BE2C (cell line): ENCODE measurements at regions not wholly inside any gene's neighbourhood (a gene's known extent, or its start where the extent isn't known, plus 50 kb on each side); places are given as distances from the start of the nearest gene placed in this dataset.

Experiments used
- DNase-seq: peaks from one replicate; pipeline ENCODE4 v3.0.0-alpha.2; 2020
- H3K27me3 ChIP-seq: fragments of 250-450 bp; sonication (Bioruptor Pico); 2 replicates; pipeline ENCODE4 v1.5.1; 2020; ENCODE audit warnings: mild to moderate bottlenecking
- H3K36me3 ChIP-seq: fragments of 250-450 bp; sonication (Bioruptor Pico); 2 replicates; pipeline ENCODE4 v1.5.1; 2020; ENCODE audit warnings: mild to moderate bottlenecking
- H3K4me1 ChIP-seq: fragments of 250-450 bp; sonication (Bioruptor Pico); 2 replicates; pipeline ENCODE4 v1.5.1; 2020
- H3K4me3 ChIP-seq: 2 replicates; pipeline ENCODE4 v1.5.1; 2011; ENCODE audit warnings: low read depth, low read length
- H3K9me3 ChIP-seq: fragments of 250-450 bp; sonication (Bioruptor Pico); 2 replicates; pipeline ENCODE4 v1.5.1; 2020
- TF ChIP-seq, protein P1 (sequence below): IDR thresholded peaks from 2 replicates; pipeline ENCODE4 v1.5.1; 2012; ENCODE audit warnings: mild to moderate bottlenecking, low read depth, low read length

DNA sequence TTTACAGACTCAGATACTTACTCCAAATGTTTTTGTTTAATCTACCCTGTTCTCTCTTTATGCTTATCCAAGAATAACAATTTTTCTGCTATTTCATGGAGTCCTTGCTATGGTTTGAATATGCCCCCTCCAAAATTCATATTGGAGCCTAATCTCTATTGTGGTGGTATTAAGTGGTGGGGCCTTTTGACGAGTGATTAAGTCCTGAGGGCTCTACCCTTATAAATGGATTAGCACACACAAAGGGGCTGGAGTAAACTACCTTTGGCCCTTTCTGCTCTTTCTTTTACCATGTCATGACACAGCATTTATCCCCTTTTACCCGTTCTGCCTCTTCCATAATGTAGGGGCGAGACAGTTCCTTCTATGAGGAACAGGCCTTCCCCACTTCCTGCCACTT is 285.5 kb downstream of the GASK1B start:
- Histone ChIP-seq H3K36me3 (no peaks in the 10 kb centered on the region), H3K4me1 (no peaks in the 10 kb centered on the region; the same call in 1 of the 2 replicates), H3K9me3 (no peaks in the 10 kb centered on the region), H3K4me3 (no peak overlapping the region), H3K27me3 (no peaks in the 10 kb centered on the region)
- TF ChIP-seq, protein P1, sequence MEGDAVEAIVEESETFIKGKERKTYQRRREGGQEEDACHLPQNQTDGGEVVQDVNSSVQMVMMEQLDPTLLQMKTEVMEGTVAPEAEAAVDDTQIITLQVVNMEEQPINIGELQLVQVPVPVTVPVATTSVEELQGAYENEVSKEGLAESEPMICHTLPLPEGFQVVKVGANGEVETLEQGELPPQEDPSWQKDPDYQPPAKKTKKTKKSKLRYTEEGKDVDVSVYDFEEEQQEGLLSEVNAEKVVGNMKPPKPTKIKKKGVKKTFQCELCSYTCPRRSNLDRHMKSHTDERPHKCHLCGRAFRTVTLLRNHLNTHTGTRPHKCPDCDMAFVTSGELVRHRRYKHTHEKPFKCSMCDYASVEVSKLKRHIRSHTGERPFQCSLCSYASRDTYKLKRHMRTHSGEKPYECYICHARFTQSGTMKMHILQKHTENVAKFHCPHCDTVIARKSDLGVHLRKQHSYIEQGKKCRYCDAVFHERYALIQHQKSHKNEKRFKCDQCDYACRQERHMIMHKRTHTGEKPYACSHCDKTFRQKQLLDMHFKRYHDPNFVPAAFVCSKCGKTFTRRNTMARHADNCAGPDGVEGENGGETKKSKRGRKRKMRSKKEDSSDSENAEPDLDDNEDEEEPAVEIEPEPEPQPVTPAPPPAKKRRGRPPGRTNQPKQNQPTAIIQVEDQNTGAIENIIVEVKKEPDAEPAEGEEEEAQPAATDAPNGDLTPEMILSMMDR, result no peak
- no peak for DNase-seq

DNA sequence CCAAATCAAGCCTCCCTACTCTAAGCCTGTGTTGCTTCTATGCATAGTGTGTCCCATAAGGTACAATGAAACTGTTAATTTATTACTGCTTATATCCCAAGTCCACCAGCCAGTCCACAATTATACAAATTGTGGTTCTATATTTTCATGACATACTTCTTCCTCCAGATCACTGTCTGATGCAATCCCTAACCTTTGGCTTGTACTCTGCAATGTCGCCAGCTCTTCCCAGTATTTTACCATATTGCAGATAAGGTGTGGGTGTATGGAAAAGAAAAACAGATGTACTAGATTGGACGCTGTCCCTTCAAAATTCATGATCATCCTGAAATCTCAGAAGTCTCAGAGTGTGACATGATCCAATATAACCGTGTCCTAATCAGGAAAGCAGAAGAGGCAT is 286.2 kb downstream of the GASK1B start:
- Histone ChIP-seq H3K27me3 (no peaks in the 10 kb centered on the region), H3K36me3 (no peaks in the 10 kb centered on the region), H3K4me1 (no peaks in the 10 kb centered on the region; the same call in 1 of the 2 replicates), H3K9me3 (no peaks in the 10 kb centered on the region), H3K4me3 (no peak overlapping the region)
- DNase-seq, result no peak
- TF ChIP-seq, protein P1, result no peak

DNA sequence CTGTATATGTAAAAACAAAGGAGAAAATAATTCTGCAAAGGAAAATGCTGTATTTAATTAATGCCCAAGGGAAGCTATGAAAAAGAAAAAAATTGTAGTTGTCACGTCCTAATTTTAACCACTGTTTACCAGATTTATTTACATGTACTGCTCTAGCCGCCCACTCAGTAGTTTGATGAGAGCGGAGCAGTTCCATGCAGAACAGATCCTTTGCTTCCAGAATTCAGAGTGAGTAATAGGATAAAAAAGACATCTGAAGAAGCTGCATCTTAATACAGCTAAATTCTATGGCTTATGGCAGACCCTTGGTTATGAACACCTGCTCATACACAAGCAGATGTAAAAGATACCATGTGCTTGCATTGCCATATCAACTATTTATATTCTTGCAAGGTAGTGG is 287.0 kb downstream of the GASK1B start:
- no peak for DNase-seq
- Histone ChIP-seq H3K9me3 (no peaks in the 10 kb centered on the region), H3K36me3 (no peaks in the 10 kb centered on the region), H3K27me3 (no peaks in the 10 kb centered on the region), H3K4me3 (no peak overlapping the region), H3K4me1 (no peaks in the 10 kb centered on the region; the same call in 1 of the 2 replicates)
- TF ChIP-seq, protein P1, result no peak

DNA sequence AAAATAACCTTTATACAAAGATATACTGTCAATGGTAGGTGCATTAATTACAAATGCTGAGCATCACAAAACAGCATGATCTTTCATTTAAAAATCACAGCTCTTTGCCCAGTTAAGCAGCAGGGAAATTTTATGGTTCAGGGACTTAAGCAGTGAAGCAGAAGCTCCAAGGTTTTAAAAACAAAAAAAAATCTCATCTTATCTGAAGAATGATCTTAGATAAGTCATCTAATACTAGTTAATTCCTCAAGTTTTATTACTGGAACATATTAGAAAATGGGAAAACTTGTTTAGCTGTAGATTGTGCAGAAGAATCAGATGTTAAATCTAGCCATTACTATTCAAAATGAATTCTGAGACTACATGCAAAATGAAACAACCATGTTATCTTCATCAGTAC is 289.9 kb downstream of the GASK1B start:
- Histone ChIP-seq H3K27me3 (no peaks in the 10 kb centered on the region), H3K9me3 (no peaks in the 10 kb centered on the region), H3K36me3 (no peaks in the 10 kb centered on the region), H3K4me1 (no peaks in the 10 kb centered on the region; the same call in 1 of the 2 replicates), H3K4me3 (no peak overlapping the region)
- TF ChIP-seq, protein P1, result no peak
- no peak for DNase-seq

DNA sequence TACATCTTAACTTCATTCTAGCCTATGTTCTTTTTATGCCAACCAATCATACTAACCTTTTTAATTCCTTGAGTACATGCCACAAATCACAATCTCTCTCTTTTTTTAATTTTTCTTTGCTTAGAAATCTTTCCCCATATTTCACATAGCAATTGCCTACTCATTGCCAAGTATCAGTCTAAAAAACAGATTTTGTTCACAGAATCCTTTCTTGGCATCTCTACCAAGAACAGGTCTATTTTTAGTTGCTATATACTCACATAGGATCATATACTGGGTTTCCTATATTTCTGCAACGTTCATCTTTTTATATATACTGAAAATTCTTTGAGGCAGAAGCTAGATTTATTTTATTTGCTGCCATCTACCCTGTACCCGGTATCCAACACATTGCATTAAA is 292.1 kb downstream of the GASK1B start:
- no peaks in the 10 kb centered on the region for H3K9me3 ChIP-seq
- TF ChIP-seq, protein P1, result no peak
- H3K27me3 ChIP-seq, result no peaks in the 10 kb centered on the region
- no peak for DNase-seq
- H3K36me3 ChIP-seq, result no peaks in the 10 kb centered on the region
- no peaks in the 10 kb centered on the region; the same call in 1 of the 2 replicates for H3K4me1 ChIP-seq
- H3K4me3 ChIP-seq, result no peak overlapping the region

DNA sequence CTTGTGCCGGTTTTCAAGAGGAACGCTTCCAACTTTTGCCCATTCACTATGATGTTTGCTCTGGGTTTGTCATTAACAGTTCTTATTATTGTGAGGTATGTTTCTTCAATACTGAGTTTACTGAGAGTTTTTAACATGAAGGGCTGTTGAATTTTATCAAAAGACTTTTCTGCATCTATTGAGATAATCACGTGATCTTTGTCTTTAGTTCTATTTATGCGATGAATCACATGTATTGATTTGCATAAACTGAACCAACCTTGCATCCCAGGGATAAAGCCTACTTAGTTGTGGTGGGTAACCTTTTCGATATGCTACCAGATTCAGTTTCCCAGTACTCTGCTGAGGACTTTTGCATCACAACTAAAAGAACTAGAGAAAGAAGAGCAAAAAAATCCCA is 318.0 kb downstream of the GASK1B start:
- no peaks in the 10 kb centered on the region for H3K36me3 ChIP-seq
- H3K4me3 ChIP-seq, result no peak overlapping the region
- H3K9me3 ChIP-seq, result no peaks in the 10 kb centered on the region
- no peak for DNase-seq
- TF ChIP-seq, protein P1, result no peak
- no peaks in the 10 kb centered on the region for H3K27me3 ChIP-seq
- H3K4me1 ChIP-seq, result no peaks in the 10 kb centered on the region
